ENCODE measurements at regions not wholly inside any gene's neighbourhood (a gene's known extent, or its start where the extent isn't known, plus 50 kb on each side); places are given as distances from the start of the nearest gene placed in this dataset.

DNA sequence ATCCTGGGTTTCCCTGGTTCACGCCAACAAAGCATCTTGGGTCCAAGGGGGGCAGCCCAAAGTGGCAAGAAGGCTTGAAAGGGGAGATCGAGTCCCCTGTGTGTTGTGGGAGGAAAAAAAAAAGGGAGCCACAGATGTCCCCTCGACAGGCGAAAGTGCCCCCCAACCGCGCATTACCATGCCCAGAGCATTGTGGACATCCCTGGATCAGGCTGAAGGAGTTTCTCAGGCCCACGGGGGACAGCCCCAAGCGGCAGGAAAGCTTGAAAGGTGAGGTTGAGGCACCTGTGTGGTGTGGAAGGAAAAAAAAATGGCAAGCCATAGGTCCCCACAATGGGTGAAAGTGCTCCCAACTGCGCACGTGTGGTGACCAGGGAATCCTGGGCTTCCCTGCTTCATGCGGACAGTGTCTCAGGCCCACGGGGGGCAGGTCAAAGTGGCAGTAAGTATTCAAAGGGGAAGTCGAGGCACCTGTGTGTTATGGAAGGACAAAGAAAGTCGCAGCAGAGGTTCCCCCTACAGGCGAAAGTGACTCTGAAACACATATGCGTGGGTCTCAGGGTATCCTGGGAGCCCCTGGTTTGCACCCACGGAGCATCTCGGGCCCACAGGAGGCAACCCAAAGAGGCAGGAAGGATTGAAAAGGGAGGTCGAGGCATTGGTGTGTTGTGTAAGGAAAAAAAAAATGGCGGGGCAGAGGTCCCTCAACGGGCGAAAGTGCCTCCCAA is 580.1 kb downstream of the ALG10 start:
- Histone ChIP-seq H3K9me3 (replicated peaks) (peaks cover 100% of the 10 kb centered on the region), H3K27me3 (ENCODE audit: low read depth) (peaks cover 8% of the 10 kb centered on the region), H3K4me3 (no peak overlapping the region), H3K36me3 (no peaks in the 10 kb centered on the region), H3K4me1 (no peaks in the 10 kb centered on the region), H3K27ac (replicated peaks) (no peak overlapping the region)
- no peak for DNase-seq
- TF ChIP-seq, protein P1, sequence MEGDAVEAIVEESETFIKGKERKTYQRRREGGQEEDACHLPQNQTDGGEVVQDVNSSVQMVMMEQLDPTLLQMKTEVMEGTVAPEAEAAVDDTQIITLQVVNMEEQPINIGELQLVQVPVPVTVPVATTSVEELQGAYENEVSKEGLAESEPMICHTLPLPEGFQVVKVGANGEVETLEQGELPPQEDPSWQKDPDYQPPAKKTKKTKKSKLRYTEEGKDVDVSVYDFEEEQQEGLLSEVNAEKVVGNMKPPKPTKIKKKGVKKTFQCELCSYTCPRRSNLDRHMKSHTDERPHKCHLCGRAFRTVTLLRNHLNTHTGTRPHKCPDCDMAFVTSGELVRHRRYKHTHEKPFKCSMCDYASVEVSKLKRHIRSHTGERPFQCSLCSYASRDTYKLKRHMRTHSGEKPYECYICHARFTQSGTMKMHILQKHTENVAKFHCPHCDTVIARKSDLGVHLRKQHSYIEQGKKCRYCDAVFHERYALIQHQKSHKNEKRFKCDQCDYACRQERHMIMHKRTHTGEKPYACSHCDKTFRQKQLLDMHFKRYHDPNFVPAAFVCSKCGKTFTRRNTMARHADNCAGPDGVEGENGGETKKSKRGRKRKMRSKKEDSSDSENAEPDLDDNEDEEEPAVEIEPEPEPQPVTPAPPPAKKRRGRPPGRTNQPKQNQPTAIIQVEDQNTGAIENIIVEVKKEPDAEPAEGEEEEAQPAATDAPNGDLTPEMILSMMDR (IDR thresholded peaks at IDR 0.05; ENCODE audit: borderline replicate concordance), result no peak
- intact Hi-C loops (cut with micrococcal nuclease), result no loop called here

DNA sequence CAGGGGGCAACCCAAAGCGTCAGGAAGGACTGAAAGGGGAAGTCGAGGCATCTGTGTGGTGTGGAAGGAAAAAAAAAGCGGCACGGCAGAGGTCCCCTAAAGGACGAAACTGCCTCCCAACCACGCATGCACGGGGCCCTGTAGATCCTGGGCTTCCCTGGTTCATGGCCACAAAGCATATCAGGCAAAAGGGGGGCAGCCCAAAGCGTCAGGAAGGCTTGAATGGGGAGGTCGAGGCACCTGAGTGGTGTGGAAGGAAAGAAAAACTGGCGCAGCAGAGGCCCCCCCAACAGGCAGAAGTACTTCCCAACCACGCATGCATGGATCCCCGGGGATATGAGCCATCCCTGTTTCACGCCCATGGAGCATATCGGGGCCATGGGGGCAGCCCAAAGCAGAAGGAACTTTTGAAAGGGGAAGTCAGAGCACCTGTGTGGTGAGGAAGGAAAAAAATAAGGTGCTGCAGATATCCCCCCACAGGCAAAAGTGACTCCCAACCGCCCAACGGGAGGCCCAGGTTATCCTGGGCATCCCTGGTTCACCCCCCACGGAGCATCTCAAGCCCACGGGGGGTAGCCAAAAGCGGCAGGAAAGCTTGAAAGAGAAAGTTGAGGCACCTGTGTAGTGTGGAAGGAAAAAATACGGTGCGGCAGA is 581.2 kb downstream of the ALG10 start:
- Histone ChIP-seq H3K27me3 (ENCODE audit: low read depth) (peaks cover 8% of the 10 kb centered on the region), H3K4me1 (no peaks in the 10 kb centered on the region), H3K9me3 (replicated peaks) (peaks cover 97% of the 10 kb centered on the region), H3K27ac (replicated peaks) (no peak overlapping the region), H3K4me3 (no peak overlapping the region), H3K36me3 (no peaks in the 10 kb centered on the region)
- TF ChIP-seq, protein P1 (IDR thresholded peaks at IDR 0.05; ENCODE audit: borderline replicate concordance), result no peak
- intact Hi-C loops (cut with micrococcal nuclease), result no loop called here
- DNase-seq, result no peak

DNA sequence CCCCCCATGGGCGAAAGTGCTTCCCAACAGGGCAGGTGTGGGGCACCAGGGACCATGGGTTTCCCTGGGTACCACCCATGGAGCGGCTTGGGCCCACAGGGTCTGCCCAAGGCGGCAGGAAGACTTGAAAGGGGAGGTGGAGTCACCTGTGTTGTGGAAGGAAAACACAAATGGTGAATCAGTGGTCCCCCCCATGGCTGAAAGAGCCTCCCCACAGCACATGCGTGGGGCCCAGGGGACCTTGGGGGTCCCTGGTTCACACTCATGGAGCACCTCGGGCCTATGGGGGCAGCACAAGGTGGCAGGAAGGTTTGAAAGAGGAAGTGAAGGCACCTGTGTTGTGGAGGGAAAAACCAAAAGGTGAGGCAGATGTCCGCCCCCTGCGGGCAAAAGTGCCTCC is 581.9 kb downstream of the ALG10 start:
- Histone ChIP-seq H3K4me3 (no peak overlapping the region), H3K27me3 (ENCODE audit: low read depth) (peaks cover 2% of the 10 kb centered on the region), H3K27ac (replicated peaks) (no peak overlapping the region), H3K36me3 (no peaks in the 10 kb centered on the region), H3K4me1 (no peaks in the 10 kb centered on the region), H3K9me3 (replicated peaks) (peaks cover 93% of the 10 kb centered on the region)
- TF ChIP-seq, protein P1 (IDR thresholded peaks at IDR 0.05; ENCODE audit: borderline replicate concordance), result no peak
- DNase-seq, result no peak
- intact Hi-C loops (cut with micrococcal nuclease), result no loop called here

DNA sequence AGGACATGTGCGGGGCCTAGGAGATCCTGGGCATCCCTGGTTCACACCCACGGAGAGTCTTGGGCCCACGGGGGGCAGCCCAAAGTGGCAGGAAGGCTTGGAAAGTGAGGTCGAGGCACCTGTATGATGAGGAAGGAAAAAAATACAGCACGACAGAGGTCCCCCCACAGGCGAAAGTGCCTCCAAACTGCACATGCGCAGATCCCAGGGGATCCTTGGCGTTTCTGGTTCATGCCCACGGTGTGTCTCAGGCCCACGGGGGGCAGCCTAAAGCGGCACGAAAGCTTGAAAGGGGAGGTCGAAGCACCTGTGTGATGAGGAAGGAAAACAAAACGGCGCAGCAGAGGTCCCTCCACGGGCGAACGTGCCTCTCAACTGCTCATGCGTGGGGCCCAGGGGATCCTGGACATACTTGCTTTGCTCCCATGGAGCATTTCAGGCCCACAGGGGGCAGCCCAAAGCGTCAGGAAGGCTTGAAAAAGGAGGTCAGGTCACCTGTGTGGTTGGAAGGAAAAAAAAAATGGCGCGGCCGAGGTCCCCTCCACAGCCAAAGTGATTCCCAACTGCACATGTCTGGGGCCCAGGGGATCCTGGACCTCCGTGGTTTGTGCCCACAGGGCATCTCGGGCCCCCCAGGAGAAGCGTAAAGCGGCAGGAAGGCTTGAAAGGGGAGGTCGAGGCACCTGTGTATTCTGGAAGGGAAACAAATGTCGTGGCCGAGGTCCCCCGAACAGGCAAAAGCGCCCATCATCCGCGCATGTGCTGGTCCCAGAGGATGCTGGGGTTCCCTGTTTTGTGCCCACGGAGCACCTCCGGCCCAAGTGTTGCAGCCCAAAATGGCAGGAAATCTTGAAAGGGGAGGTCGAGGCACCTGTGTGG is 582.6 kb downstream of the ALG10 start:
- no peaks in the 10 kb centered on the region for H3K4me1 ChIP-seq
- DNase-seq, result no peak
- no peaks in the 10 kb centered on the region for H3K36me3 ChIP-seq
- H3K4me3 ChIP-seq, result no peak overlapping the region
- intact Hi-C loops (cut with micrococcal nuclease), result no loop called here
- H3K27me3 ChIP-seq (ENCODE audit: low read depth), result no peaks in the 10 kb centered on the region
- TF ChIP-seq, protein P1 (IDR thresholded peaks at IDR 0.05; ENCODE audit: borderline replicate concordance), result no peak
- peaks cover 93% of the 10 kb centered on the region for H3K9me3 ChIP-seq (replicated peaks)
- H3K27ac ChIP-seq (replicated peaks), result no peak overlapping the region

DNA sequence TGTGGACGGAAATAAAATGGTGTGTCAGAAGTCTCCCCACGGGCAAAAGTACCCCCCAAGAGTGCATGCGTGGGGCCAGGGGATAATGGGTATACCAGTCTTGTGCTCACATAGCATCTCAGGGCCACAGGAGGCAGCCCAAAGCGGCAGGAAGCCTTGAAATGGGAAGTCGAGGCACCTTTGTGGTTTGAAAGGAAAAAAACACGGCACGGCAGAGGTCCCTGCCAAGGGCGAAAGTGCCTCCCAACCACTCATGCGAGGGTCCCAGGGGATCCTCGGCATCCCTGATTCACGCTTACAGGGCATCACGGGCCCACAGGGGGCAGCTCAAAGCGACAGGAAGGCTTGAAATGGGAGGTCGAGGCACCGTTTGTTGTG is 583.2 kb downstream of the ALG10 start:
- H3K36me3 ChIP-seq, result no peaks in the 10 kb centered on the region
- H3K27ac ChIP-seq (replicated peaks), result no peak overlapping the region
- TF ChIP-seq, protein P1 (IDR thresholded peaks at IDR 0.05; ENCODE audit: borderline replicate concordance), result no peak
- intact Hi-C loops (cut with micrococcal nuclease), result no loop called here
- no peaks in the 10 kb centered on the region for H3K27me3 ChIP-seq (ENCODE audit: low read depth)
- peaks cover 93% of the 10 kb centered on the region for H3K9me3 ChIP-seq (replicated peaks)
- DNase-seq, result no peak
- H3K4me3 ChIP-seq, result no peak overlapping the region
- no peaks in the 10 kb centered on the region for H3K4me1 ChIP-seq

Data from left ventricle myocardium inferior (tissue), 1 donor.